GM18951 (cell line): ENCODE measurements at regions not wholly inside any gene's neighbourhood (a gene's known extent, or its start where the extent isn't known, plus 50 kb on each side); places are given as distances from the start of the nearest gene placed in this dataset.
"Not testable (repeated sequence)": the region's sequence is repeated elsewhere in the genome, so short reads cannot be mapped to it uniquely, and the experiment has no call there.

ENCODE experiments used
- POLR2A ChIP-seq: IDR thresholded peaks from 4 replicates; pipeline ENCODE4 v1.6.1; 2011; ENCODE audit warnings: mild to moderate bottlenecking; ENCODE audit not compliant: insufficient read length, insufficient read depth; ENCODE audit errors: extremely low read depth
- in situ Hi-C: fragments of 300-500 bp; cut with MboI; formaldehyde crosslinking; loops from one replicate; pipeline ENCODE4 v1.12.0; 2022; ENCODE audit warnings: low sequenced_read_pairs, mixed read lengths, inconsistent platforms; ENCODE audit not compliant: unreplicated experiment

DNA sequence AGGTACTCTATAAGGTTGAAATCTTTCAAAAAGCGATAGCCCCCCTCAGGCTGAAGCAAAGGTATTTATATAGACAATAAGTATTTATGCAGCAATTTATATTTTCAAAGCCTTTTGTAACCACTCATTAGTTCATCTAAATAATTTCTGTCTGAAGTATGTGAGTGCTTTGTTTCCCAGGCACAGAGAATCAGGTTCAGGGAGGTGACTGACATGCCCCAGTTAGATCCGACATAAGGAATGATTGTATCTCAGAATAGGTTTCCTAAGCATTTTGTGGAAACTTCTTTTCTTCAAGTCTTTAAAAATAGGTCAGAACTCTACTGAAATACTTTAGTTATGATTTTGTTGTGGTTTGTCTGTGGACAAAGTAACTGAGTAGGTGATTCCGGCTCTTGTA is 283.4 kb upstream of the G2E3 start:
- TF ChIP-seq POLR2A, result no peak
- in situ Hi-C loops, result no loop called here

- in situ Hi-C loops, result no loop called here
- TF ChIP-seq POLR2A, result no peak
Measured at GRCh38 chr14:30277268-30277667, 281.7 kb upstream of the G2E3 start.

DNA sequence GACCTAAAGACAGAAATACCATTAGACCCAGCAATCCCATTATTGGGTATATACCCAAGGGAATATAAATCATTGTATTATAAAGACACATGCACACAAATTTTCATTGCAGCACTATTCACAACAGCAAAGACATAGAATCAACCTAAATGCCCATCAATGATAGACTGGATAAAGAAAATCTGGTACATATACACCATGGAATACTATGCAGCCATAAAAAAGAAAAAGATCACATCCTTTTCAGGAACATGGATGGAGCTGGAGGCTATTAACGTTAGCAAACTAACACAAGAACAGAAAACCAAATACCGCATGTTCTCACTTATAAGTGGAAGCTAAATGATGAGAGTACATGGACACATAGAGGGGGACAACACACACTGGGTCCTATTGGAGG is 280.1 kb upstream of the G2E3 start:
- in situ Hi-C loops, result not testable (repeated sequence)

DNA sequence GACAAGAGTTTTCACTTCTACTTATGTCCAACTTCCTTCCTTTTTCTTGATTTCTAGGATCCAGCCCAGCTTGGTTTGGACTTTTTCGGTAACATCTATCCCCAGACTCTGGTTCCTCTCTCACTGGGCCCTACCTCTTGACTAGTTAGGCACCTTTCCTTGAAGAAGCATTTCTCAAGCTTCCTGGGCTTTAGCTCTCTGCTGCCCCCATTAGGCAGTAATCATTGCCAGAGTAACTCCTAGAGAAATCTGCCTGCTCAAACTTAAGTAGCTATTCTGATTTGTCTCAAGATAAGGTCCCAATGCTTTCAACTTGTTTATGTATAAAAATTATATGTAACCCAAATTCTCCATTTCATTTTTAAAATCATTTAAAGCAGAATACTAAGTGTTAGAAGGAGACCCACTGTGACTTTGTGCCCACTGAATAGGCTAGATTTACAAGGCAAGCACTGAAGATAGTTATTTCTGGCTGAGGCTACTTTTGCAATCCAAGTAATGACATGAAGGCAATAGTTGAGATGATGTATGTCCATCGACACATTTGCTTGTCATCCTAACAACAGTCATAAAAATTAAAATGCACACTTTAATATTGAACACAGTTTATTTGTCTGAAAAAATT is 275.0 kb upstream of the G2E3 start:
- no peak for TF ChIP-seq POLR2A
- in situ Hi-C loops, result no loop called here

DNA sequence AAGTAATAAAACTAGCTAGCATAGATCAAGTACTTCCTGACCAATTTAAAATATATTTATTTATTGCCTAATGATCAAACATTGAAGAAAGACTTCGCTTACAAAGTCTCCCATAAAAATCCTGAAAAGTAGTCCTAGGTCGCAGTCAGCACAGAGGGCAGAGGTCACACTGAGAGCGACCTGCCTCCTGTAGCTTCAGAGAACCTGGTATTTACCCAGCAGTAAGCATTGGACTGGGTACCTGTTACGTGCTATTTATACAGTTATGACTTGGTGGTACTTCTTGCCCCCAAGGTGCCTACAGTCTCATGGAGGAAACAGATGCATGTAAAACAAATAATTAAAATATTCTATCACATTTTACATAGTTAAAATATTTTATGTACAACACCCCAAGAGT is 274.1 kb upstream of the G2E3 start:
- TF ChIP-seq POLR2A, result no peak
- in situ Hi-C loops, result no loop called here

GRCh38 chr14:30287579-30288445 is 271.1 kb upstream of the G2E3 start:
- in situ Hi-C loops, result no loop called here
- TF ChIP-seq POLR2A, result no peak

- TF ChIP-seq POLR2A, result no peak
- in situ Hi-C loops, result no loop called here
Measured at GRCh38 chr14:30290001-30290400, 269.0 kb upstream of the G2E3 start.

GRCh38 chr14:30291216-30291615 is 267.7 kb upstream of the G2E3 start:
- in situ Hi-C loops, result no loop called here
- no peak for TF ChIP-seq POLR2A

GRCh38 chr14:30292541-30292940 is 266.4 kb upstream of the G2E3 start:
- in situ Hi-C loops, result no loop called here
- TF ChIP-seq POLR2A, result no peak

DNA sequence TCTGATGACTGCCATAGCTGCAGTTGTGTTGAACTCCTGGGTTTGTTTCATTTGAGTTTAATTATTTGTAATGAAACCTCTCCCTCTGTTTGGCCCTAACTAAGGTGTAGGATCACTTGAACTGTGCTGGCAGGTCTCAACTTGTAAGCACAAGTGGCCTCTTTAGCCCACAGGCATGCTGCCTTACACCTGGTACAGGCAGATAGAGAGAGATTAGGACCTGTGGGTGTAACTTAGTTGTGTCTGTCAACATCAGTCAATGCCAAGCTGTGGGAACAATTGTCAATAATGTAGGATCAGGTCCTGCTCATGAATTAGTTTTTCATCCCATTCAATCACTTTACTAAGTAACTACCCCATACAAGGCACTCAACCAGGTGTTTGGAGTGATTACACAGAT is 263.0 kb upstream of the G2E3 start:
- in situ Hi-C loops, result no loop called here
- no peak for TF ChIP-seq POLR2A

- TF ChIP-seq POLR2A, result no peak
- in situ Hi-C loops, result no loop called here
Measured at GRCh38 chr14:30296931-30297405, 262.0 kb upstream of the G2E3 start.

GRCh38 chr14:30297876-30298795 is 260.8 kb upstream of the G2E3 start:
- in situ Hi-C loops, result no loop called here
- no peak for TF ChIP-seq POLR2A

- no peak for TF ChIP-seq POLR2A
- in situ Hi-C loops, result no loop called here
Measured at GRCh38 chr14:30299915-30300314, 259.0 kb upstream of the G2E3 start.
